GM19351 (cell line): ENCODE measurements at regions not wholly inside any gene's neighbourhood (a gene's known extent, or its start where the extent isn't known, plus 50 kb on each side); places are given as distances from the start of the nearest gene placed in this dataset.

Experiments
- ATAC-seq: cut with Tn5 transposase; IDR thresholded peaks from one replicate; pipeline ENCODE4 v1.9.1; 2021; ENCODE audit warnings: mild to moderate bottlenecking, moderate library complexity; ENCODE audit not compliant: unreplicated experiment

DNA sequence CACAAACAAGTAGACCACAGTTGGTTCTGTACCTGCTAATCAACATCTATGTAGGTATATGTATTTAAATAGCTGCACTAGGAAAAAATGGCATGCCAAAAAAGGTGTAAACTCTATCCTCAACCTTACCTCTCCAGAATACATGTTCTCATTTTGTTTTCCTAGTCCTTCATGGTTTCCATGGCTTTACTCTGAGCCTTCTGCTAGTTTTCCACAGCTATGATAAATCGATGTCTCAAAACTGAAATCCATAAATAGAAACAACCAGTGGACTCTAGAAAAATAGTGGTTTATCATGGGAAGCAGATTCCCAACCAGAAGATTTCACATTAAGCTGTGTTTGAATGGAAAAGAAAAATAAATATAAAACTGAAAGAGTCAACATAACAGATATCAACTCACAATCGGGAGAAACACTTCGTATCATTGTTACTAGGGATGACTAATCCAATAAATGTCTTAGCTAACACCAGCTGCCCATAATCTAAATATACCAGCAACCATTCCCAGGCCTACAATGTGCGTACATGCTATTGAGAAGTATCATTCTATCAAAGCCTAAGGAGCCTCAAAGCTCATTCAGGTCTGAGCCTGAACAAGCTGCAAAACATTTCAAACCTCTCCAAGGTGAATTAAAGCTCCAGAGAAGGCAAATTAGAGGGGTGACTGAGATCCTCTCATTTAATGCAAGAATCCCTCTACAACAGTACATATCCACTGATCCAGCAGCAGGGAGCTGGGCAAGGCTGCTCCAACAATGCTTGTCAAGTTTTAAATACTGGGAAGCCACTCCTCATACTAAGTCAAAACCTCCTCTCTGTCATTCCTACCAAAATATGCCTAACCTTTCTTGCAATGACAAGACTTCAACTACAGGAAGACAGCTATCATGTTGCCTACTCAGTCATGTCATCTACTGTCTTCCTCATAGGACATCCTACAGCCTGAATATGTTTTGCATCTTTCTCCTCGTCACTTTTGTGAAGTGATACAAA, 90.2 kb downstream of the KCTD12 start:
- no peak for ATAC-seq

GRCh38 chr13:76792731-76793347, 93.4 kb downstream of the KCTD12 start:
- ATAC-seq: no peak

DNA sequence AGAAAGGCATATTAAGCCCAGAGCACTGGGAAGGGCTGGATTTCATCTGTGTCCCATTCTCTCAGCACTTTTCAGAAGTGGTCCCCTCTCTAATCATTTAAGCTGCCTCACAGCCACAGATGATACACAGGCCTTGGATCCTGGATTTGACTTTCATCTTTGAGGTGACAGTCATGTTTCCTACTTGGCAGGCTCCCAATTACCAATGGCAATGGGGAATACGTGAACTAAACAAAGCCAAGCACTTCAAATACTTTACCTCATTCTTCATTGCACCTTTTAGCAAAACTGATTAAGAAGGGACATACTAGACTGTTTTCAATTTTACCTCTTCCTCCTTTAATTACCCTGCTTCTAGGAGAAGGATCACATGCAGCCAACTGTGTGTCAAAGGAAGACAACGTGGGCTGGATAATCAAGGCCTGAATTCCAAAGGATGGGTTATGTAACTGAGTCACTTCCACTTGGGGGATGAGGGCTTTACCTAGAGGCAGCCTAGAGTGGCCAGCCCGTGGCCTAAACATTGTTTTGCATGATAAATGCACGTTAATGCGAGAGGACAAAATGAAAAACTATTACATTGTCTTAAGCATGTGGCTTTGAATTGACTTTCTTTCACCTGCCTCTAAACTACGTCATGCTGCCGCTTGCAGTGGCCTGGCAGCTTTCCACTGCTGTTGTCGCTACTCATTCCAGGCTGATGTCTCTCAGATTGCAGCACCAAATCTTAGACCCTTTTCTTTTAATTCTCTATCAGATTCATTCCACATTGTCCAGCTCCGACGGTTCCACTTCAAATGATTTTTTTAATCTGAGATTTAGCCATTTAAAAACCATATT, 95.0 kb downstream of the KCTD12 start:
- no peak for ATAC-seq

DNA sequence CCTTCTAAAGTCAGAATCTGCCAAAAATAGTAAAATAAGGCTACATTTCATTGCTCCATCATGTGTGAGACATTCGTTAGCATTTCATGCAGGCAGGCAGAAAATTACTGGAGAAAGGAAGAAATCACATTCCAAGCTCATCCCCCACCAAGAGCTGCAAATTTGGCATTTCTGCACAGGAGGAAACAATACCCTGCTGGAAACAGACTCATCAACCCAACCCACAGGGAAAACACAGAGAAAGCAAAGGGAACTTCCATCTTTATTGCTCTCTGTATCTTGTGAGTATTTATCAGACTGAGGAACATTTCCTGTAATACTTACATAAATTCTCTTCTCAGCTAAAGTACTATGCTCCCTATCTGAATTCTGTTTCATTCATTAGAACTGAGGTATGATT, 95.7 kb downstream of the KCTD12 start:
- no peak for ATAC-seq

GRCh38 chr13:76783798-76784197, 102.4 kb downstream of the KCTD12 start:
- no peak for ATAC-seq

GRCh38 chr13:76778853-76779252, 107.4 kb downstream of the KCTD12 start:
- ATAC-seq: no peak

- no peak for ATAC-seq
These were observed 109.1 kb downstream of the KCTD12 start for GRCh38 chr13:76777096-76777495.

DNA sequence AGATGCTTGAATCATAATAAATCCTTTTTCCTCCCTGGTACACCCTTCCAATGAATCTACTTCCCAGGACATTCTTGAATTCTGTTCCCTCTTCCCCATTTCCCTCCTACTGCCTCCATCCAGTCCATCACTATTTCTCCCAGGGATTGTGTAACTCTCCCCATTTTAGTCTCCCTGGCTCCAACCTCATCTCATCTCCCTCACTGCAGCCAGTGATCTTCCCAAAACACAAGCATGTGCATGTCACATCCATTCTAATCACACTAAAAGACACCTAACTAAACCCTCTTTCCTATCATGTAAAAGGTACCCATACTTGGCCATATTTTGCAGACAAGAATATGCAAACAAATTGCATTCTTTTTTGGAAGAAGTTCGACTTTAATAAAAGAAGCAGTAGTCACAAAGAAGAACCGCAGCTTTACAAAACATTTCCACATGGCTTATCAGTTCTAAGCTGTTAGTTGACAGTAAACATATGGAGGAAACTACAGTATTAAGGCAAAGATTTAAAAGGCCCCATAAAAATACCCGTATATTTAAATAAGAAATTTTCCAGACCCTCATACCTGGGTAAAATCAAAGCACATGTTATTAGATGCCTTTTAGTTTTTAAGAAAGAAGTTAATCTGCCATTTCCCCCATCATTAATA, 111.0 kb downstream of the KCTD12 start:
- no peak for ATAC-seq

DNA sequence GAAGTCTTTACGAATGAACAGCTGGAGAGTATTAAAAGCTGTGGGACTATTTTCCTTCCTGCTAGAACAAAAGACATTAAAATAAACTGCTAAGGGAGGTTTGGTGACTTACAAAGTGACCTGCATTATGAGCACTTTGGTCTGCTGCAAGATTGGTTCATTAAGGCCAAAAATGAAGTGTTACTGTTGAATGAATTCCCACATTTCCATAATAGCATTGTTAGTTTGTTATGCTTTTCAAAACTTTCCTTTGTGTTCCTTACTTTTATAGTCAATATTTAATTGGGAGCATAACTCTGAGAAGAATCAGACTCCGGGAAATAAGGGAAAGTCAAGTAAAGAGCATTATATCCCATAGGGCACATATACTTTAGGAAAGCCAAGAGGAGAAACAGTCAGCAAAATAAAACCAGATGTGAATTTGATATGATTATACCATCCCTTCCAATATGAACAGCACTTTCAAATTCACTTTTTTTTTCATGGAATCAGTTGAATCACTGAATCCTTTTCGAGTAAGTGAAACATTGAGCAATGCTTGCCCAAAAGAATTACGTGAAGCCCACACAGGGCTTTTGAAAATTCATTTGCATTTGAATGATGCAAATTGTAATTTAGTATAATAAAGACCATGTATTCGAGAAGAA, 112.6 kb downstream of the KCTD12 start:
- ATAC-seq: no peak

DNA sequence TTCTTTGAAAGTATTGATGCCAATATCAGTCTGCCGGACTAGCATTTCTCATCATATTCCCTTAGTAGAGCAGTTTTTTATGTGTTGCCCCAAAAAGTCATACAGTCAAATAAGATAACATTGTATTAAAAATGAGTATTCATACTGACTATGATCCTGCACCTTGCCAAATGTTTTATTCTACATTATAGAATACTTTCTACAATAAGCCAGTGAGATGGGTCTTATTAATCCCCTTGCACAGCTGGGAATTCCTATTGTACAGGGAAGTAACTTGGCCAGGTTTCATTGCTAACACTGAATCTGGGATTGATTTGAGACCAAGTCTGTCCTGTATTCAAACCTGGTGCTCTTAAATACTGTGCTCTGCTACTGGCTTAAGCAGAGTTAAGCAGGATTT, 114.0 kb downstream of the KCTD12 start:
- no peak for ATAC-seq

GRCh38 chr13:76769271-76769791, 116.9 kb downstream of the KCTD12 start:
- no peak for ATAC-seq

DNA sequence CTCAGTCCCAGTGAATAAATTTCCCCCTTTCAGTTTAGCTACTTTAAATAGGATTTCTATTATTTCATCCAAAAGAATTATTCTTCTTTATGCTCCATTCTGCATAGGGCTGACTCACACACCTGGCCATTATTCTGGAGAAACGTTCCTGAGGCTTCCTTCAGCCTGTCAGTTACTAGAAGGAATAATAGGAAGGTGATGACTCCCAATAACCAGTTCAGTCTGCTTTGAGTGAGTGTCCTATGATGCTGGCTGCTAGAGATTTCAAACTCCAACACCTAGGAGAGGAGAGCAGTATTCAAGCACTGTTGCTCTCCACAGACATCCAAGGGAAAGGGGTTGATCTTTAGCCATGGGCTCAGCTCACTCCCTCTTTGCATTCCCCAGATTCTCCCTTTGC, 117.8 kb downstream of the KCTD12 start:
- ATAC-seq: no peak

DNA sequence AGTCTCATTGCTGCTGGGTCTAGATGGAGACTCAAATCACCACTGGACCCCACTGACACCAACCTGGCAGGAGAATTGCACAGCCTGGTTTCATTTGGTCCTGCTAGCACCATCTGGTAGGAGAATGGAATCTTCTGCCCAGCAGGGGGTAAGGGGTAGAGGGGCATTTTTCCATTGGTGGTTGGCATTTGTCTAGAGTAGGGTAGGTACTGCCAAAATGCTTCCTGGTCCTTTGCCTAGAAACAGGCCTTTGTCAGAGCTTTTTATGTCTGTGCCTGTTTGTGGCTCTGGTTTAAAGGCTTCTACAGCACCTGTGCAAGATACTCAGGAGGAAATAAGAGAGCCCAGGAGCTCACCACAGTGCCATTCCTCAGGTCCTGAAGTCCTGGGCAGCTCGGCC, 121.3 kb downstream of the KCTD12 start:
- ATAC-seq: no peak

DNA sequence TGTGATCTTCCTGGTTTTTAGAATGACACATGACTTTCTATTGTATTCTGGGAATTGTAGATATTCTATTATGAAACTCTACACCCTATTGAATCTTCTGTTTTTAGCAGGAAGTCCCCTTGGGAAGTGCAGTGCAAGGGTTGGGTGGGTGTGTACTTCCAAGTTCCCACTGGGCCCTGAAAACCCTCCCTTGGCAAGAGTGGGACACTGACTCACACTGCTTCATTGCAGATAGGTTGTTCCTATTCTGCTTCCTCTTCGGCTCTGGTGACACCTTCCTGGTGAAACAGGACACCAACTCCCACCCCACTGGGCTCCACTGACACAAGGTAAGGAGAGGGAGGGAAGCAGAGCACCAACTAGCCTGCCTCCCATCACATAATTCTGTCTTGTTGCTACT, 121.8 kb downstream of the KCTD12 start:
- ATAC-seq: no peak

DNA sequence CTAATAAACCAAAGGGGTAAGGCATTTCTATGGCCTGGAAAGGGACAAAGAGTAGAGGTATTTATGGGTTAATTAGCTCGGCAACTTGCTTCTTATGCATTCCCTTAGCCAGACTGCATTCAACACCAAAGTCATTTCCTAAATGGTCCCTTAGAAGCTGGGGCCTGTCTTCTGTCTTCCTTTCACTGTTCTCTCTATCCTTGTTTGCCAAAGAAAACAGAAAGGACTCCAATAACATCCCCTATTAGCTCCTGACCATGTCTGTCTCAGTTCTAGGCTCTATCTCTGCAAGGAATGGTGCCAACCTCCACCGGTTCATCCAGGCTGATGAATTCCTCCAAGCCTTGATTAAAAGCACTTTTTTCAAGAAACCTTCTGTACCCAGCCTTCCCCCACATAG, 123.5 kb downstream of the KCTD12 start:
- ATAC-seq: no peak

DNA sequence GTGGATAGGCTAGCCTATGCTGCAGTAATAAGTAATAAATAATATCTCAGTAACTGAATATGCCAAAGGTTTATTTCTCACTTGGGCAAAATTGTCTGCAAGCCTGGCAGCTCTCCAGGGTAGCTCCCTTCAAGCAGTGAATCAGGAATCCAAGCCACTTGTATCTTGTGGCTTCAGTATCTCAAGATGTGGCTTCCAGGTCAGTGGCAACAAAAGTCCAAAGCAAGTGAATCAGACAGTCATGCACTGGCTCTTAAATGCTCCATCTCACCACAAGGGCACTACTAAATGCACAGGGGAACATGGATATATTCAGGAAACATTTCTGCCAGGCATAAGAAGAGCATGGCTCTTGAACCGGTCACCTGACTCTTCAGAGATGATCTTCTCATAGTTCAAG, 126.3 kb downstream of the KCTD12 start:
- no peak for ATAC-seq

DNA sequence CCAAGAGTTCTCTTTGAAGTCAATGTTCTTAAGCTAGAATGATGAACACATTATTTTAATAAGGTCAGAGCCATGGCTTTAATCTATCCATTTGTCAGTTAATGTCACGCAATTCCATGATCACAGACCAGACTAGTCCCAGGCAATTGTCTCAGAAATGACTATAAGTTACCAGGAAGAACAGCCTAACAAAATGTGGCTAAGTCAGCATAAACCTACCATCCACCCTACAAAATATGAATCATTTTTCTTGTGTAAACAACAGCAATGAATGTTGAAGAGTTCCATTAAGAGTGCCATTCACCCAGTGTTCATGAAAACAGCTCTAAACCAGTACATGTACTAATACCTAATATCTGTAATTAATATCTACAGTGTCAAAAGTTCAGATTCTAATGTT, 127.5 kb downstream of the KCTD12 start:
- no peak for ATAC-seq

GRCh38 chr13:76758257-76758656, 127.9 kb downstream of the KCTD12 start:
- no peak for ATAC-seq

DNA sequence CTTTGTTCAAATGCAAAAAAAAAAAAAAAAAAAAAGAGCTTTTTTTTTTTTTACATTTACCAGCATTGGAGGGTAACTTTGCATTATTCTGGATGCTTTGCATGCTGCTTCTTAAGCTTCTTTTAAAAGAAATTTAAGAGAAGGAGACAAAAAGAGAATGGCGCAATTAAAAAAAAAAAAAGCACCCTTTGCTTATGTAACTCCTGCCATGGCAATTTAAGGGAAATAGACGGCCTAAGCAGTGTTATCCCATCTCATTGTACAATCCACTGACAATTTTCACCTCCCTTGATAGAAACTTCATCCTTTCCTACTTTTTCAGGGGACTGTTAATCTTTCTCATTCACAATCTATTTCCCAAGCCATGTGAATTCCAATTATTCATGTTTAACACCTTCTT, 129.8 kb downstream of the KCTD12 start:
- no peak for ATAC-seq

- ATAC-seq: no peak
These were observed 131.8 kb downstream of the KCTD12 start for GRCh38 chr13:76754414-76754813.
